ENCODE measurements at regions not wholly inside any gene's neighbourhood (a gene's known extent, or its start where the extent isn't known, plus 50 kb on each side); places are given as distances from the start of the nearest gene placed in this dataset.
"Not testable (repeated sequence)": the region's sequence is repeated elsewhere in the genome, so short reads cannot be mapped to it uniquely, and the experiment has no call there.

- no peaks in the 10 kb centered on the region for H3K4me1 ChIP-seq (ENCODE audit: control insufficient read depth, insufficient read depth, low read length, unreplicated experiment)
- H3K27ac ChIP-seq (ENCODE audit: low read depth, low read length): no peak overlapping the region
- no peak overlapping the region for H2AFZ ChIP-seq (ENCODE audit: low read length, unreplicated experiment)
- H3K79me2 ChIP-seq (ENCODE audit: control insufficient read depth, insufficient read depth, low read length, unreplicated experiment): no peaks in the 10 kb centered on the region
- no peaks in the 10 kb centered on the region; the same call in 1 of the 2 replicates for H3K27me3 ChIP-seq (ENCODE audit: insufficient read depth, low read length)
- no peak overlapping the region for H3K4me3 ChIP-seq (ENCODE audit: low read depth, low read length)
- no peaks in the 10 kb centered on the region for H3K36me3 ChIP-seq (ENCODE audit: insufficient read depth, low read length)
Observed at GRCh38 chr5:82445726-82446335, 167.7 kb upstream of the RPS23 start.

GRCh38 chr5:82439750-82440445, 161.7 kb upstream of the RPS23 start:
- no peak overlapping the region for H3K27ac ChIP-seq (ENCODE audit: low read depth, low read length)

DNA sequence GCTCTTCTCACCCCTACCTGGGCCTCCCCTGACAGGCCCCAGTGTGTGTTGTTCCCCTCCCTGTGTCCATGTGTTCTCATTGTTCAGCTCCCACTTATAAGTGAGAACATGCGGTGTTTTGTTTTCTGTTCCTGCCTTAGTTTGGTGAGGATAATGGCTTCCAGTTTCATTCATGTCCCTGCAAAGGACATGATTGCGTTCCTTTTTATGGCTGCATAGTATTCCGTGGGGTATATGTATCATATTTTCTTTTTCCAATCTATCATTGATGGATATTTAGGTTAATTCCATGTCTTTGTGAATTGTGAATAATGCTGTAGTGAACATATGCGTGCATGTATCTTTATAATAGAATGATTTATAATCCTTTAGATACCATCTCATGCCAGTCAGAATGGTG, 159.4 kb upstream of the RPS23 start:
- not testable (repeated sequence) for H3K4me1 ChIP-seq (ENCODE audit: control insufficient read depth, insufficient read depth, low read length, unreplicated experiment); H3K79me2 ChIP-seq (ENCODE audit: control insufficient read depth, insufficient read depth, low read length, unreplicated experiment); H2AFZ ChIP-seq (ENCODE audit: low read length, unreplicated experiment); H3K36me3 ChIP-seq (ENCODE audit: insufficient read depth, low read length); H3K27ac ChIP-seq (ENCODE audit: low read depth, low read length); H3K27me3 ChIP-seq (ENCODE audit: insufficient read depth, low read length); H3K4me3 ChIP-seq (ENCODE audit: low read depth, low read length)

More at GRCh38 chr5:82439750-82440445, 161.7 kb upstream of the RPS23 start:
- peaks cover 4% of the 10 kb centered on the region for H3K4me1 ChIP-seq (ENCODE audit: control insufficient read depth, insufficient read depth, low read length, unreplicated experiment)
- H3K36me3 ChIP-seq (ENCODE audit: insufficient read depth, low read length): no peaks in the 10 kb centered on the region
- no peaks in the 10 kb centered on the region for H3K27me3 ChIP-seq (ENCODE audit: insufficient read depth, low read length)
- H3K4me3 ChIP-seq (ENCODE audit: low read depth, low read length): peak overlapping the region; percentile 3; the same call in 1 of the 2 replicates
- peak overlapping the region; percentile 68 for H2AFZ ChIP-seq (ENCODE audit: low read length, unreplicated experiment)
- no peaks in the 10 kb centered on the region for H3K79me2 ChIP-seq (ENCODE audit: control insufficient read depth, insufficient read depth, low read length, unreplicated experiment)

GRCh38 chr5:82436291-82436690, 158.1 kb upstream of the RPS23 start:
- Histone ChIP-seq H3K4me3 (ENCODE audit: low read depth, low read length) (no peak overlapping the region), H3K79me2 (ENCODE audit: control insufficient read depth, insufficient read depth, low read length, unreplicated experiment) (no peaks in the 10 kb centered on the region), H3K36me3 (ENCODE audit: insufficient read depth, low read length) (no peaks in the 10 kb centered on the region)

GRCh38 chr5:82434696-82435660, 156.8 kb upstream of the RPS23 start:
- not testable (repeated sequence) for H3K36me3 ChIP-seq (ENCODE audit: insufficient read depth, low read length); H3K79me2 ChIP-seq (ENCODE audit: control insufficient read depth, insufficient read depth, low read length, unreplicated experiment); H3K27ac ChIP-seq (ENCODE audit: low read depth, low read length); H3K27me3 ChIP-seq (ENCODE audit: insufficient read depth, low read length); H2AFZ ChIP-seq (ENCODE audit: low read length, unreplicated experiment); H3K4me3 ChIP-seq (ENCODE audit: low read depth, low read length); H3K4me1 ChIP-seq (ENCODE audit: control insufficient read depth, insufficient read depth, low read length, unreplicated experiment)

More at GRCh38 chr5:82436291-82436690, 158.1 kb upstream of the RPS23 start:
- Histone ChIP-seq H2AFZ (ENCODE audit: low read length, unreplicated experiment) (no peak overlapping the region), H3K27me3 (ENCODE audit: insufficient read depth, low read length) (no peaks in the 10 kb centered on the region), H3K27ac (ENCODE audit: low read depth, low read length) (no peak overlapping the region), H3K4me1 (ENCODE audit: control insufficient read depth, insufficient read depth, low read length, unreplicated experiment) (peaks cover 4% of the 10 kb centered on the region)

DNA sequence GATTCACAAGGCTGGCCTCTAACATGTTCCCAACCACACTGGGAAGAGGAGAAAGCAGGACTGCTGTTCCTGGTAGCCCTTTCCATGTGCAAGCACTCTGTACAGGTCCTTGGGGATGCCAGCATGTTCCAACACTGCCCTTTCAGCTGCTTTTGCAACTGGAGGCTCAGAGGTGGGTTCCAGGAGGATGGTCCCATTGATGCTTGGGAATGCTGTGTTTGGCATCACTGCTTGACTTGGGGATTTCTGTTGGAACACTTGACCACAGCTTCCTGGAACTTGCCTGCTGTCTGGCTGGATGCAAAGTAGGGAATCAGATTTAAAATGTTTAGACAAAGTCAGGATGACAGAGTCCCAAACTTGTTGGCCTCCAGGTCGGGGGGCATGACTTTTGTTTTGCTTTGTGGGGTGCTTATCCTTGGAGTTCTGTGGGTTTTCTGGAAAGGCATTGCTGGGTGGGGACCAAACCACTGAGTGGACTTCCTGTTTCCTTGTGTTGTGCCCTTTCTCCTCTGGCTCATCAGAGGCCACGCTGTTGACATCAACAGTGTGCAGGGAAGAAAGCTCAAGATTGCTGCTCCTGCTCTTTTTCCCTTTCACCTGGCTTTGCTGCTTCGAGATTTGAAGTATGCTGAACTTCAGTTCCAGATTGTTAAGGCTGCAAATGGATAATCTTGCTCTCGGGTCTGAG, 148.5 kb upstream of the RPS23 start:
- no peaks in the 10 kb centered on the region for H3K79me2 ChIP-seq (ENCODE audit: control insufficient read depth, insufficient read depth, low read length, unreplicated experiment)
- H3K36me3 ChIP-seq (ENCODE audit: insufficient read depth, low read length): no peaks in the 10 kb centered on the region
- no peaks in the 10 kb centered on the region for H3K27me3 ChIP-seq (ENCODE audit: insufficient read depth, low read length)
- peaks cover 23% of the 10 kb centered on the region for H3K4me1 ChIP-seq (ENCODE audit: control insufficient read depth, insufficient read depth, low read length, unreplicated experiment)
- H2AFZ ChIP-seq (ENCODE audit: low read length, unreplicated experiment): no peak overlapping the region
- no peak overlapping the region; the same call in 1 of the 2 replicates for H3K27ac ChIP-seq (ENCODE audit: low read depth, low read length)
- no peak overlapping the region for H3K4me3 ChIP-seq (ENCODE audit: low read depth, low read length)

DNA sequence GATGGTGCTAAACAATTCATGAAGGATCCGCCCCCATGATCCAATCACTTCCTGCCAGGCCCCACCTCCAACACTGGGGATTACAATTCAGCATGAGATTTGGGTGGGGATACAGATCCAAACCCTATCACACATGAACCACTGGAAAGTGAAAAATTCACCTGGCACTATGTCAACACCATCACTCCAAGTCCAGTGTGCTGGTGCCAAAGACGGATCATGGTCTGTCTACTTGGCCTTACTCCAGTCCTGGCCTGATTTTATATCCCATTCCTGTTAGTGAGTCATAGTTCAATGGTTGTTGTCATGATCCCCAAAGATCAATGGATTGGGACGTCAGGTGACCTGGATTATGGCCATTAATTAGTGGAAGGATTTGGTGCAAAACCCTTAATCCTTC, 147.4 kb upstream of the RPS23 start:
- no peaks in the 10 kb centered on the region for H3K27me3 ChIP-seq (ENCODE audit: insufficient read depth, low read length)
- peaks cover 33% of the 10 kb centered on the region for H3K4me1 ChIP-seq (ENCODE audit: control insufficient read depth, insufficient read depth, low read length, unreplicated experiment)

DNA sequence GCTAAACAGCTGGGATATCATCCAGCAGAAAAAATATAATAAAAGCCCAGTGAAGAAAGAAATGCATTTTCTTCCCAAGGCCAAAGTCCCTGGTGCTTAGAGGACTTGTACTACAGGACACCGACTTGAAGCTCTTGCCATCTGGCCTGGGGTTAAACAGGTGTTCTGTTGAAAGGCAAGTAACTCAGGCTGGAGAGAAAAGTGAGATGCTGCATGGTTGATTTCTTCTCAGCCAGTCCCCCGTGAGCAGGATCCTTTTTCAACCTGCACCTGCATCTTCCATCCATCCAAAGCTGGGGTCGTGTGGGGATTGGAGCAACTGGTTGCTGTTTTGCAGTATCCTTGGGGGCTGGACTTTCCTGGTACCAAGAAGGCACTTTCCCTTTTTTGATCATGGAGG, 146.1 kb upstream of the RPS23 start:
- Histone ChIP-seq H2AFZ (ENCODE audit: low read length, unreplicated experiment) (no peak overlapping the region), H3K4me1 (ENCODE audit: control insufficient read depth, insufficient read depth, low read length, unreplicated experiment) (peaks cover 34% of the 10 kb centered on the region), H3K4me3 (ENCODE audit: low read depth, low read length) (no peak overlapping the region), H3K36me3 (ENCODE audit: insufficient read depth, low read length) (no peaks in the 10 kb centered on the region), H3K79me2 (ENCODE audit: control insufficient read depth, insufficient read depth, low read length, unreplicated experiment) (no peaks in the 10 kb centered on the region), H3K27ac (ENCODE audit: low read depth, low read length) (no peak overlapping the region), H3K27me3 (ENCODE audit: insufficient read depth, low read length) (no peaks in the 10 kb centered on the region)

More for the DNA sequence above, 147.4 kb upstream of the RPS23 start:
- H3K27ac ChIP-seq (ENCODE audit: low read depth, low read length): no peak overlapping the region
- H3K4me3 ChIP-seq (ENCODE audit: low read depth, low read length): no peak overlapping the region
- H3K36me3 ChIP-seq (ENCODE audit: insufficient read depth, low read length): no peaks in the 10 kb centered on the region
- no peak overlapping the region for H2AFZ ChIP-seq (ENCODE audit: low read length, unreplicated experiment)
- H3K79me2 ChIP-seq (ENCODE audit: control insufficient read depth, insufficient read depth, low read length, unreplicated experiment): no peaks in the 10 kb centered on the region

DNA sequence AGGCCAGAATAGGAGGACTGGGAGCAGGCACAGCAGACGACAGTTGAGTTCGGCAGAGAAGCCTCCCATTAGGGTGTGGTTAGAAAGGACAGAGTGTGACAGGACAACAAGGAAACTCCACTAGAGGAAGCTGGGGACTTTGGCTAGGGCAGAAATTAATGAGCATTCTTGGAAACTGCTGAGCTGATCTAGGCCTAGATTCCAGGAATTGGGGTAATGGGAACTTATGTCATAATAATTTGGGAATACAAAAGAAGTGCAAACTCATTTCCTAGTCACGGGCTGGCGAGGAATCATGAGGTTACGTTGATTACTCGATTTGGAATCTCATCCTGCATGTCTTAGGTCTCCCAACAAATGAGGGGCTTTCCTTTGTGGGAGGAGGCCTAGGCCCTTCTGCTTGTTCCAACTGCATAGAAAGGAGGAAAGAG, 144.6 kb upstream of the RPS23 start:
- Histone ChIP-seq H2AFZ (ENCODE audit: low read length, unreplicated experiment) (peak overlapping the region; percentile 54), H3K27ac (ENCODE audit: low read depth, low read length) (peak overlapping the region; percentile 45; the same call in 1 of the 2 replicates), H3K4me3 (ENCODE audit: low read depth, low read length) (no peak overlapping the region), H3K36me3 (ENCODE audit: insufficient read depth, low read length) (no peaks in the 10 kb centered on the region), H3K27me3 (ENCODE audit: insufficient read depth, low read length) (no peaks in the 10 kb centered on the region), H3K4me1 (ENCODE audit: control insufficient read depth, insufficient read depth, low read length, unreplicated experiment) (peaks cover 45% of the 10 kb centered on the region), H3K79me2 (ENCODE audit: control insufficient read depth, insufficient read depth, low read length, unreplicated experiment) (no peaks in the 10 kb centered on the region)

Data from ACC112 (cell line).